ENCODE measurements at regions not wholly inside any gene's neighbourhood (a gene's known extent, or its start where the extent isn't known, plus 50 kb on each side); places are given as distances from the start of the nearest gene placed in this dataset.

GRCh38 chr6:112773187-112773586 is 426.1 kb downstream of the RFPL4B start:
- no peak overlapping the region for H3K27ac ChIP-seq (replicated peaks)
- TF ChIP-seq POLR2AphosphoS5 (IDR thresholded peaks at IDR 0.05; ENCODE audit: low read depth) (no peak), CTCF (IDR thresholded peaks at IDR 0.05; ENCODE audit: insufficient read depth, low read length) (no peak), REST (IDR thresholded peaks at IDR 0.05; ENCODE audit: insufficient replicate concordance, low read depth) (no peak), GABPA (IDR thresholded peaks at IDR 0.05; ENCODE audit: low read depth) (no peak), SPI1 (IDR thresholded peaks at IDR 0.05; ENCODE audit: borderline replicate concordance, low read depth) (no peak)
- no peak for DNase-seq (ENCODE audit: low read depth in 1 of 2, low spot score in 1 of 2)
- no peaks in the 10 kb centered on the region for H3K27me3 ChIP-seq (ENCODE audit: insufficient read depth, poor library complexity, severe bottlenecking)
- no peak overlapping the region for H3K4me3 ChIP-seq (replicated peaks; ENCODE audit: insufficient read depth, low read length)

- no peak for DNase-seq (ENCODE audit: low read depth in 1 of 2, low spot score in 1 of 2)
- Histone ChIP-seq H3K27me3 (ENCODE audit: insufficient read depth, poor library complexity, severe bottlenecking) (no peaks in the 10 kb centered on the region), H3K27ac (replicated peaks) (no peak overlapping the region), H3K4me3 (replicated peaks; ENCODE audit: insufficient read depth, low read length) (no peak overlapping the region)
- no peak for TF ChIP-seq REST (IDR thresholded peaks at IDR 0.05; ENCODE audit: insufficient replicate concordance, low read depth)
Measured at GRCh38 chr6:112774319-112774718, 427.2 kb downstream of the RFPL4B start.

- Histone ChIP-seq H3K27ac (replicated peaks) (no peak overlapping the region), H3K4me3 (replicated peaks; ENCODE audit: insufficient read depth, low read length) (no peak overlapping the region), H3K27me3 (ENCODE audit: insufficient read depth, poor library complexity, severe bottlenecking) (no peaks in the 10 kb centered on the region)
- no peak for TF ChIP-seq POLR2AphosphoS5 (IDR thresholded peaks at IDR 0.05; ENCODE audit: low read depth)
- no peak for TF ChIP-seq GABPA (IDR thresholded peaks at IDR 0.05; ENCODE audit: low read depth)
- TF ChIP-seq CTCF (IDR thresholded peaks at IDR 0.05; ENCODE audit: insufficient read depth, low read length): no peak
- TF ChIP-seq SPI1 (IDR thresholded peaks at IDR 0.05; ENCODE audit: borderline replicate concordance, low read depth): no peak
- no peak for TF ChIP-seq REST (IDR thresholded peaks at IDR 0.05; ENCODE audit: insufficient replicate concordance, low read depth)
- DNase-seq (ENCODE audit: low read depth in 1 of 2, low spot score in 1 of 2): peak; percentile 20 to 65
Measured at GRCh38 chr6:112780498-112781096, 433.5 kb downstream of the RFPL4B start.
